ENCODE measurements at regions not wholly inside any gene's neighbourhood (a gene's known extent, or its start where the extent isn't known, plus 50 kb on each side); places are given as distances from the start of the nearest gene placed in this dataset.

DNA sequence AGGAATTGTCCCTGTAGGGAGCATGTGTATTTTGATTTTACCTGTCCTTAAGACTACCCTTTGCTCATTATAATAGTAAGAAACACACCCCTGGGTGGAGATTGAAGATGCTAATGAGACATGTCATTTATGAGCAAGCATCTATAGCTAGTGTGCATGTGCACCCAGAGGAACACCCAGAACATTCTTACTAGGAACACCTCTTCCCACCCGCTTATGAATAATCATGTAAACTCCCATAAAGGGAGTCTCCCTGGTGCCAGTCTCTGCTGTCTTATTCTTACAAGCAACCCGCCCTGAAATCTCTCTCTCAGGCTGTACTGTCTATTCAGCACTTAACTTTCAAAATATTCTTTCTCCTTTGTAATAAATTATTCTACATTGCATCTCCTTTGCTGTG, 1227.3 kb downstream of the ROBO1 start:
- no peaks in the 10 kb centered on the region for H3K27me3 ChIP-seq (ENCODE audit: control insufficient read depth, extremely low read depth, insufficient read depth, low read length)
- no peaks in the 10 kb centered on the region for H3K4me1 ChIP-seq (ENCODE audit: control insufficient read depth, extremely low read depth, insufficient read depth, low read length)
- no peak overlapping the region for H3K4me3 ChIP-seq (ENCODE audit: control insufficient read depth in 2 of 3, extremely low read depth in 1 of 3, insufficient read depth in 2 of 3, low read depth in 1 of 3, low read length in 3 of 3)
- no peaks in the 10 kb centered on the region for H3K36me3 ChIP-seq (ENCODE audit: control insufficient read depth in 2 of 2, extremely low read depth in 1 of 2, insufficient read depth in 2 of 2, low read length in 2 of 2)
- H3K9me3 ChIP-seq (ENCODE audit: control insufficient read depth, low read depth, low read length), result no peaks in the 10 kb centered on the region
- FAIRE-seq, result peak; percentile 36
- DNase-seq (ENCODE audit: low read depth, low spot score), result no peak
- no peak overlapping the region for H2AFZ ChIP-seq (ENCODE audit: control insufficient read depth, low read length)
- dilution Hi-C loops (cut with MboI; ENCODE audit: extremely low pct_ligation_motif_present, low sequenced_read_pairs), result no loop called here
- TF ChIP-seq EZH2 (IDR thresholded peaks at IDR 0.05; ENCODE audit: low read length), result no peak
- TF ChIP-seq, protein P1, sequence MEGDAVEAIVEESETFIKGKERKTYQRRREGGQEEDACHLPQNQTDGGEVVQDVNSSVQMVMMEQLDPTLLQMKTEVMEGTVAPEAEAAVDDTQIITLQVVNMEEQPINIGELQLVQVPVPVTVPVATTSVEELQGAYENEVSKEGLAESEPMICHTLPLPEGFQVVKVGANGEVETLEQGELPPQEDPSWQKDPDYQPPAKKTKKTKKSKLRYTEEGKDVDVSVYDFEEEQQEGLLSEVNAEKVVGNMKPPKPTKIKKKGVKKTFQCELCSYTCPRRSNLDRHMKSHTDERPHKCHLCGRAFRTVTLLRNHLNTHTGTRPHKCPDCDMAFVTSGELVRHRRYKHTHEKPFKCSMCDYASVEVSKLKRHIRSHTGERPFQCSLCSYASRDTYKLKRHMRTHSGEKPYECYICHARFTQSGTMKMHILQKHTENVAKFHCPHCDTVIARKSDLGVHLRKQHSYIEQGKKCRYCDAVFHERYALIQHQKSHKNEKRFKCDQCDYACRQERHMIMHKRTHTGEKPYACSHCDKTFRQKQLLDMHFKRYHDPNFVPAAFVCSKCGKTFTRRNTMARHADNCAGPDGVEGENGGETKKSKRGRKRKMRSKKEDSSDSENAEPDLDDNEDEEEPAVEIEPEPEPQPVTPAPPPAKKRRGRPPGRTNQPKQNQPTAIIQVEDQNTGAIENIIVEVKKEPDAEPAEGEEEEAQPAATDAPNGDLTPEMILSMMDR (optimal IDR thresholded peaks at IDR 0.05 in 1 of 3, IDR thresholded peaks at IDR 0.05 in 1 of 3, conservative IDR thresholded peaks at IDR 0.05 in 1 of 3; ENCODE audit: extremely low read depth in 1 of 3, insufficient read depth in 2 of 3, low read length in 3 of 3), result no peak
- no peak overlapping the region for H3K27ac ChIP-seq (ENCODE audit: control insufficient read depth, insufficient read depth, low read length)
- H3K79me2 ChIP-seq (ENCODE audit: control insufficient read depth, insufficient read depth, low read length), result no peaks in the 10 kb centered on the region
- H3K9ac ChIP-seq (ENCODE audit: control insufficient read depth, extremely low read depth, insufficient read depth, low read length), result no peak overlapping the region
- H4K20me1 ChIP-seq (ENCODE audit: control insufficient read depth, extremely low read depth, insufficient read depth, low read length), result no peaks in the 10 kb centered on the region
- H3K4me2 ChIP-seq (ENCODE audit: control insufficient read depth, extremely low read depth, insufficient read depth, low read depth, low read length), result no peak overlapping the region
- no peaks in the 10 kb centered on the region for H3K9me1 ChIP-seq (ENCODE audit: control insufficient read depth, extremely low read depth, insufficient read depth, low read length)

DNA sequence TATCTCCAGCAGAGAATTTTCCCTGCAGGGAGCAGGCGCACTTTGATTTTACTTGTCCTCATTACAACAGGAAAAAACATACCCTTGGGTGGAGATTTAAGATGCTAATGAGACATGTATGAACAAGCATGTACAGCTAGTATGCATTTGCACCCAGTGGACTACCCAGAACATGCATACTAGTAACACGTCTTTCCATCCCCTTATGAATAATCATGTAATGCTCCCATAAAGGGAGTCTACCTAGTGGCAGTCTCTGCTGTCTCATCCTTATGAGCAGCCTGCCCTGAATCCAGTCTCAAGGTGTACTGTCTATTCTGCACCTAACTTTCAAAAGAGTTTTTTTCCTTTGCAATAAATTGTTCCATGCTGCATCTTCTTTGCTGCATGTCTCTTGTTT, 1222.0 kb downstream of the ROBO1 start:
- H3K27ac ChIP-seq (ENCODE audit: control insufficient read depth, insufficient read depth, low read length), result no peak overlapping the region
- H3K79me2 ChIP-seq (ENCODE audit: control insufficient read depth, insufficient read depth, low read length), result no peaks in the 10 kb centered on the region
- H3K36me3 ChIP-seq (ENCODE audit: control insufficient read depth in 2 of 2, extremely low read depth in 1 of 2, insufficient read depth in 2 of 2, low read length in 2 of 2), result no peaks in the 10 kb centered on the region
- no peak overlapping the region for H2AFZ ChIP-seq (ENCODE audit: control insufficient read depth, low read length)
- DNase-seq (ENCODE audit: low read depth, low spot score) (no peak), FAIRE-seq (peak; percentile 9)
- no peaks in the 10 kb centered on the region for H3K9me1 ChIP-seq (ENCODE audit: control insufficient read depth, extremely low read depth, insufficient read depth, low read length)
- no peak overlapping the region for H3K4me3 ChIP-seq (ENCODE audit: control insufficient read depth in 2 of 3, extremely low read depth in 1 of 3, insufficient read depth in 2 of 3, low read depth in 1 of 3, low read length in 3 of 3)
- dilution Hi-C loops (cut with MboI; ENCODE audit: extremely low pct_ligation_motif_present, low sequenced_read_pairs), result no loop called here
- no peak overlapping the region for H3K9ac ChIP-seq (ENCODE audit: control insufficient read depth, extremely low read depth, insufficient read depth, low read length)
- H3K4me1 ChIP-seq (ENCODE audit: control insufficient read depth, extremely low read depth, insufficient read depth, low read length), result no peaks in the 10 kb centered on the region
- TF ChIP-seq EZH2 (IDR thresholded peaks at IDR 0.05; ENCODE audit: low read length), result no peak
- TF ChIP-seq, protein P1 (optimal IDR thresholded peaks at IDR 0.05 in 1 of 3, IDR thresholded peaks at IDR 0.05 in 1 of 3, conservative IDR thresholded peaks at IDR 0.05 in 1 of 3; ENCODE audit: extremely low read depth in 1 of 3, insufficient read depth in 2 of 3, low read length in 3 of 3), result no peak
- no peaks in the 10 kb centered on the region for H3K27me3 ChIP-seq (ENCODE audit: control insufficient read depth, extremely low read depth, insufficient read depth, low read length)
- H3K9me3 ChIP-seq (ENCODE audit: control insufficient read depth, low read depth, low read length), result no peaks in the 10 kb centered on the region
- H4K20me1 ChIP-seq (ENCODE audit: control insufficient read depth, extremely low read depth, insufficient read depth, low read length), result no peaks in the 10 kb centered on the region
- H3K4me2 ChIP-seq (ENCODE audit: control insufficient read depth, extremely low read depth, insufficient read depth, low read depth, low read length), result no peak overlapping the region

Small RNA genes lying in the stretch of these regions (small RNA-seq; reads per million reads assigned to genes)
- gene RN7SKP61 (ENCODE audit: insufficient read length in 3 of 3, low read depth in 3 of 3, low replicate concordance in 1 of 3) (0 reads per million in 3 experiments), gene RN7SL647P (ENCODE audit: insufficient read length in 3 of 3, low read depth in 3 of 3, low replicate concordance in 1 of 3) (0 reads per million in 3 experiments), gene RNU6-217P (ENCODE audit: insufficient read length in 3 of 3, low read depth in 3 of 3, low replicate concordance in 1 of 3) (0 reads per million in 3 experiments)

Measured in keratinocyte (primary cell).